HCT116 (cell line): ENCODE measurements at regions not wholly inside any gene's neighbourhood (a gene's known extent, or its start where the extent isn't known, plus 50 kb on each side); places are given as distances from the start of the nearest gene placed in this dataset.

Experiments
- CTCF ChIP-seq, 3 experiments: fragments of 200-600 bp in 1 of 3; sonication (generic) in 1 of 3; IDR thresholded peaks in 2 of 3; conservative IDR thresholded peaks in 1 of 3; 2 replicates each; pipeline ENCODE4 v1.5.1; 2012 to 2017; ENCODE audit warnings: low read depth in 2 of 3, low read length in 2 of 3, antibody characterized with exemption in 1 of 3, borderline replicate concordance in 1 of 3, control low read depth in 1 of 3, mild to moderate bottlenecking in 1 of 3, mixed read lengths in 1 of 3, mixed run types in 1 of 3, moderate library complexity in 1 of 3; ENCODE audit not compliant: insufficient read depth in 1 of 3
- EZH2 ChIP-seq: fragments of 200-600 bp; sonication (generic); IDR thresholded peaks from 2 replicates; pipeline ENCODE4 v1.6.1; 2017; ENCODE audit warnings: antibody characterized with exemption, mixed run types
- POLR2A ChIP-seq: IDR thresholded peaks from 2 replicates; pipeline ENCODE4 v1.7.0; 2011; ENCODE audit warnings: borderline replicate concordance; ENCODE audit not compliant: insufficient read depth, insufficient read length; ENCODE audit errors: extremely low read depth
- POLR2AphosphoS5 ChIP-seq: IDR thresholded peaks from 2 replicates; pipeline ENCODE4 v1.6.1; 2011; ENCODE audit warnings: mild to moderate bottlenecking, low read depth, low read length, moderate library complexity

GRCh38 chr11:109680127-109680526 is 258.1 kb downstream of the C11orf87 start:
- TF ChIP-seq CTCF (IDR thresholded peaks at IDR 0.05 in 2 of 3, conservative IDR thresholded peaks at IDR 0.05 in 1 of 3; ENCODE audit: borderline replicate concordance in 1 of 3, insufficient read depth in 1 of 3, low read depth in 2 of 3, low read length in 2 of 3): no peak
- TF ChIP-seq POLR2A: no peak
- no peak for TF ChIP-seq POLR2AphosphoS5
- TF ChIP-seq EZH2: no peak
